Cerebellar cortex (tissue), 1 donor: ENCODE measurements at regions not wholly inside any gene's neighbourhood (a gene's known extent, or its start where the extent isn't known, plus 50 kb on each side); places are given as distances from the start of the nearest gene placed in this dataset.

Experiments
- DNase-seq: peaks from one replicate; pipeline ENCODE4 v3.0.0-alpha.2; 2015; ENCODE audit warnings: low spot score

DNA sequence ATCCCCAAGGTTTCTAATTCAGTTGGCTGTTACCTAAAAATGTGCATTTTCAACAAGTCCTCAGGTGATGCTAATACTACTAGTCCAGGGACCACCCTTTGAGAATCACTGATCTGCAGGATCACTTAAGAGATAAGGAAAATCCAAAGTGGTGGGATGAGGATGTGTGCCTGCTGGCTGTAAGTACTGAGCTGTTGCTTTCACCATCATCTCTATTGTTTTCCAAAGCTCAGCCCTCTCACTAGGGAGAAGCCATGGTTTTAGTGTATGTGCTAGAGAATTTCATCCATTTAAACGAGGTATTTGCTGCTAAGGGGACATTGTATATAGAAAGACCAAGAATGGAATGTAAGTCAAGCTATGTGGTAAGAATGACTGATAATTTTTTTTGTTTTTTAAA, 202.3 kb downstream of the KIF21A start:
- DNase-seq = no peak

DNA sequence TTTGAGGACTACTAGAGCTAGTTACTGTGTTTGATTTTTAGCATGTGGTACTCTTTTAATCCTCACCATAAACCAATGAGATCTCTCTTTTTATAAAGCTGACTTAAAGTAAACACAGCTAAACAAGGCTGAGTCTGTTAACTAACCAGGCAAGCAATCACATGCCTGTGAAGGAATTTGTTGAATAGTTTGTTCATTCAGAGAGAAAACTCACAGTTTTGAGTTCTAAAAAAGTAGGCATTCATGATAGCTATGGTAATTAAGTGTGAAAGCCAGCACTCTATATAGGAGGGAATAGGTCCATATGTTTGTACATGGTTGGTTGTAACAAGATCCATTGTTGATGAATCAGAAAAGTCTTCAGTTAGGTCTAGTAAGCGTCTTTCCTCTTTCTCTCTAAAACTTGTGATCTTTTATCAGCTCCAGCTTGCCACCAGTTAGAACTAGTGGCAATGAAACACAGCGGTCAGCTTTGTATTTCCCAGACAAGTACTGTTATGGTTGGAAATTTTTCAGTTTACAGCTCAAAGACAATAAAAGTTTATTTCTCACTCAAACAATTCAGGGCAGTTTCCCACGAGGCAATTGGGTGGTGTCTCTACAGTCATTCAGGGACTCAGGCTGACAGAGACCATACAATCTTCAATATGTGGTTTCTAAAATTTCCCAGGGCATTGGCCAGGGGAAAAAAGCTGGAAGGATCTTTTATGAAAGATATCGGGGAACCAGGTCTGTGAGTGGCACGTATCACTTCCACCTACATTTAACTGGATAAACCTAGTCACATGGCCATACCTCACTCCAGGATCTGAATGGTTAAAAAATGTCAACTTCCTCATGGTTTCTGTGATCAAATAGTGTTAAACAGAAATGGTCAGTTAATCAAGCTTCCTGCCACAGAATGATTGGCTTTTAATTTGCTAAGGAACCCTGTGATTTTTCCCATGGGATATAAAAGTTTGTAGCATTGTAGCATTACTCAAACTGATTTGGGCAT, 203.1 kb downstream of the KIF21A start:
- DNase-seq = no peak

DNA sequence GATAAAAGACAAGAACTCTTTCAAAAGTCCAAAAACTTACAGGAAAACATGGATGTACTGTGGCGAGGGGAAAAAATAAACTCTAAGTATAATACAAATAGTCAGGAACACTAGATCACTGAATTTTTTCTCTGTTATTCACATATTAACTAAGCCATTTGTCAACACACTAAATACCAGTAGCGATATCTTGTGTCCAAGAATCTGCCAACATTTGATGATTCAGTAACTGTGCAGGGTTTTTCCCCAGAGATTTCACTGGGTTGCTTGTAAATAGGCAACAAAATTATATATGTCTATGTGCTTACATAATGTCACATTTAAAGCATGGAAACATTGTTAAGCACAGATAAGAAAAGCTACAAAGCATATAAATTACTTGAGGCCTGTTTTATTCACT, 205.9 kb downstream of the KIF21A start:
- DNase-seq = no peak

DNA sequence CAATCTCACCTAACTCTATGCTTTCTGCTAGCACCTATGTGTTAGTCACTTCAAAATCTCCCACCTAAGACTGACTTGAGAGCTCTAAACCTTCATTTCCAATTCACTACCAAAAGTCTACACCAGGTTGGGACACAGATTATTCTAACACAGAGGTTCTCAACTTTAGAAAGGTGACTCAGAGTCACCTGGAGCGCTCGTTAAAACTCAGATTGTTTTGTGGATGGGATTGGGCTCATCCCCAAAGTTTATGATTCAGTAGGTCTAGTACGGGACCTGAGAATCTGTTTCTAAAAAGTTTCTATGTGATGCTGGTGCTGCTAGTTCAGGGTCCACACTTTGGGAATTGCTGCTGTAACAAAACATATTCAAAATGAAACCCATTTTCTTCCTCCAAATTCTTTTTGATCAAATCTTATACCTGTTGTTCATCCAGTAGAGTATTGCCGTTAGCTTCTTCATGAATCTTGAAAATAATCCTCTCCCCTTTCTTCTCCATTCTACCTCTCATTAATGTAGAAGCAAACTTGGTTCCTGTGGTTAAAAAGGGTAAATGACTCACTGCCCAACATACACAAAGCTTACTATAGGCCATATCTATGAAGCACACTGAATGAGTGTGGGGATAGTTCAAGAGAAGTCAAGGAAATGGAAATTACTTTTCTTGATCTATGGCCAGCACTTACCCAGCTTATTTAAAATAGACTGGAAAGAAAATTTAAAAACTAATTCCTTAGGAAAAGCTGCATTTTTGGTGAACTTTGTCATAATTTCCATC, 206.7 kb downstream of the KIF21A start:
- DNase-seq = no peak

GRCh38 chr12:39230086-39230485, 212.8 kb downstream of the KIF21A start:
- no peak for DNase-seq

DNA sequence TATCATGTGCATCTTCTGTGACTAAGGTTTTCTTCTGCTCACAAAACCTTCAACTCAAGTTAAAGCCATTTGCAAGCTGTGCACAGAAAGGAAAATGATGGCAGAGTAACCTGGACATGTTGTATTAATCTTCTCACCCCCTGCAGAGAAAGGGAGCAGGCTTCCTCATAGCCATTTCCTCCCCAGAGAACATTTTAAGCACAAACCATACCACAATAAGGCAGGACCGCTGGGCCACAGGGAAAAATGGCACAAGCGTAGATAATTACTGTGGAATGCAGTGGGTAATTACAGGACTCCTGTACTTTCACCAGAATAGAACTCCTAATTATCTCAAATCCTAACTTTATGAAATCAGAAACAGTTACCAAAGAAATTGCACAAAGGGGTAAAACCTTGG, 215.7 kb downstream of the KIF21A start:
- DNase-seq = no peak

- no peak for DNase-seq
These were observed 217.9 kb downstream of the KIF21A start for GRCh38 chr12:39224971-39225370.

GRCh38 chr12:39205969-39206368, 237.0 kb downstream of the KIF21A start:
- DNase-seq = no peak

DNA sequence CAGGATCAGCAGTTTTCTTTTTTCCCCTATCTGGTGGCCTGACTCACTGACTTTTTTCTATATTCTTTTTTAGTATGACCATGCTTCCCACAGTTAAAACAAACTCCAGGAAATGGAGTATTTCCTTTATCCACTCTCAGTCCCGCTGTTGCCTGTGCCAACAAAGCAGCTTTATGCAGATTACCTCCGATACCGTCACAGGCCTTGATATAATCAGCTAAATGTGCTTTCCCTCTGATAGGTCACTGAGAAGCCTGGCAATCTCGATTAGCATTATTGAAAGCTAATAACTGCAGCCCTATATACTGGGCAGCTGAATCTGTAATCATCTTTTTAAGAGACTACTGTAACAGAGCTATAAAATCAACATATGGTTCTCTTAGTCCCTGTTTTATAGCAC, 243.6 kb downstream of the KIF21A start:
- no peak for DNase-seq

- DNase-seq = no peak
These were observed 254.2 kb downstream of the KIF21A start for GRCh38 chr12:39188689-39189088.

DNA sequence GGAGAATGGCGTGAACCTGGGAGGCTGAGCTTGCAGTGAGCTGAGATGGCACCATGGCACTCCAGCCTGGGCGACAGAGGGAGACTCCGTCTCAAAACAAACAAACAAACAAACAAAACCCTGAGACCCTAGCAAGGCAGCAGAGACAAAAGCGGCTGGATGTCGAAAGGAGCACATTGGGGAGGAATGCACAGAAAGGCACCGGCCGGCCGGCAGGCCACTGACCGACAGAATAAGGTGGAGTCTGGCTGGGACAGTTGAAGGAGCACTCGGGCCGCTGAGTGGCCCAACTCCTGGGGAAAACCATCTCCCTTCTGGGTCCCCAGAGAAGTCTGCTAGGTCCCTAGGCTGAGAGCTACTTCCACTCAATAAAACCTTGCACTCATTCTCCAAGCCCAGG, 256.2 kb downstream of the KIF21A start:
- DNase-seq = no peak

- no peak for DNase-seq
These were observed 264.1 kb downstream of the KIF21A start for GRCh38 chr12:39178837-39179236.

DNA sequence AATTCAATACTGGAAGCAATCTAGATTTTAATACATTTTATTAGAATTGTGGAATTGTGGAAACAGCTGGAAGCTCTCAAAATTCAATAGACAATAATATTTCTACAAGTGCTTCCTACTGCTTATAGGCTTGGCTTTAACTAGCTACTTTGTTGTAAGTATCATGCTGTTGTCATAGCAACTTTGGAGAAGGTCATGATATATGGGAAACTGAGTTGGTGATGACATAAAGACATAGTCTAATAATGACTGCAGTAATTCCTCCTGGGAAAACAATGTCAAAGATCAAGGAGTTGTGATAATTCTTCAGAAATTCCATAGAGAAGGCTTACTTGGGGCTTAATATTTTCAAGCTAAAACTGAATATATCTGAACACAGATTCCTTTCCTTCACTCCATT, 266.6 kb downstream of the KIF21A start:
- DNase-seq = no peak

DNA sequence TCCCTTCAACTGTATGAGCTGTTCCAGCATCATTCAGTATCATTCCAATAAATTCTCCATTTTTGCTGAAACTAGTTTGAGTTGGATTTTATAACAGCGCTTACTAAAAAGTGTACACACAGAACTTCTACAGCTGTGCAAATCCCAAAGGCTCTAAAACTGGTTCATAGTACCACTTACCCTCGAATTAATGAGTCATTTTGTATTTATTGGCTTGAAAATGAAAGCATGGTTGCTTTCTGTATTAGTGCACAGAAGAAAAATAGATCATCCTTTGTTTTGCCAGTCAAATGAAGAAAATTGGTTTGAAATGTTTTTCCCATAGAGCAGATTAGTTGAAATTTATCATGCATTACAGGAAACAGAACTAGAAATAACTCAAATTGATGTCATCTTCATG, 268.3 kb upstream of the CPNE8 start:
- DNase-seq = no peak

DNA sequence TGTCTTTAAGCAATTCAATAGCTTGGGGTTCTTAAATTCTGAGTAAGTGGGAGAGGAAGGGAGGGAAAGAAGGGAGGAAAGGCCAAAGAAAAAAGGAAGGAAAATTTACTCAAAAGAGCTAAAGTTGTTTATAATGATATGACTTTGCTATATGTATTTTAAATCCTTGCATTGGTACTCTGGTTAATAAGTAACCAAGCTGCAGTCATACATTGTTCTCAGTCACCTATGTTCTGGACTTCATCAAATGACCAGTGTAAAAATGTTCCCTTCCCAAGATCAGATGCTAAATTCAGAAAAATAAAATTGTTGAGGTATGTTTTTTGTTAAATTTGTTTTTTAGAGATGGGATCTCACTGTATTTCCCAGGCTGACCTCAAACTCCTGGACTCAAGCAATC, 259.9 kb upstream of the CPNE8 start:
- DNase-seq = no peak

DNA sequence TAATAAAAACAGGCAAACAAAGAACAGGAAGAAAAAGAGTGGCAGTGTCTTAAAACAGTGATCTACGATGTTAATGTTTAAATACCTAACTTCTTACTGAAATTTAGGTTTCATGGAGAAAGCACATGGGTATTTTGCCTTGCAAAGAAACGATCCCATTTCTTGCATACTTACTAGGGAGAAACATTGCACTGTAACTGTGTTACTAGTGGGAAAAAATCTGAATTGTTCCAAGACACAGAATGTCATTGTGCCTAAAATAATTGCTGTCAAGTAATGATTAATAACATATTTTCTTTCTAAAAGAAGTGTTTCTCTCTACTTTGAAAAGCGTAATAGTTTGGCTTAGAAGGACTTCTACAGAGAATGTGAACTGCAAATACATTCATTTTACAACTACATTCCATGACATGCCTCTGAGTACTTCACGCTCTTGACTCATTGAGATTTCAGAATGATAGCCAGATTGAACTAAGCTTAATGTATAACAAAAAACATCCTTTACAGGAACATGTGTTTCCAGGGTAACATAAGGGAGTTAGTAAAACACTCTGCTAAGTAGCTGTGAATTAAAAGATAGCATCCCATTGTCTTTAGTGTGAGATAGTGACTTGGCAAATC, 256.2 kb upstream of the CPNE8 start:
- no peak for DNase-seq

DNA sequence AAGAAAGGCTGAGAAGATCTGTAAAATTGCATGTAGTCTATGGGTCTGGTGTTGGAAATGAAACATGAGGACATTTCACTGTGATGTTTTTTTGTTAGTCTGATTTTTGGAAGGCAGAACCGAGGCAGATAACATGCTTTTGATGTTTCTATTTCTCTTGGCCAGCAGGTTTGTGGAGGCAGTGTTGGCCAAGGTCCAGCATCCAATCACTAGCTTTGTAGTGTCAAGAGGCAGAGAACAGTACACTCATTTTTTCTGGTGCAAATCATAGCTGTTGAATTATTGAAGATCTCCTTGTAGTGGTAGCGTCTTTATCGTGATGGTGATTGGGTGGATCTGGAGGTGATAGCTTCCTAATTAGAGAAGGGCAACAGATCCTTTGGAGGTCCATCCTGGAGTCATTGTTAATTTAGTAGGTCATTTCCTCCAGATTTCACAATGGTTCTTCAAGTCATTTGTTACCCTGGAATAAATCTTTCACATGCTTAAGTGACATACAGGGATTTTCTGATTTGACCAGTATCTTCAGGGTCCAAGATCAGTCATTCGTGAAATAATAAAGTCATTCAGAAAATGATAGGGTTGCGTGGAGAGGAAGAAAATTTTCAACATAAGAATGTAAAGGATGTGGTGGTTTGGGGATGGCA, 252.4 kb upstream of the CPNE8 start:
- DNase-seq = peak; percentile 4

DNA sequence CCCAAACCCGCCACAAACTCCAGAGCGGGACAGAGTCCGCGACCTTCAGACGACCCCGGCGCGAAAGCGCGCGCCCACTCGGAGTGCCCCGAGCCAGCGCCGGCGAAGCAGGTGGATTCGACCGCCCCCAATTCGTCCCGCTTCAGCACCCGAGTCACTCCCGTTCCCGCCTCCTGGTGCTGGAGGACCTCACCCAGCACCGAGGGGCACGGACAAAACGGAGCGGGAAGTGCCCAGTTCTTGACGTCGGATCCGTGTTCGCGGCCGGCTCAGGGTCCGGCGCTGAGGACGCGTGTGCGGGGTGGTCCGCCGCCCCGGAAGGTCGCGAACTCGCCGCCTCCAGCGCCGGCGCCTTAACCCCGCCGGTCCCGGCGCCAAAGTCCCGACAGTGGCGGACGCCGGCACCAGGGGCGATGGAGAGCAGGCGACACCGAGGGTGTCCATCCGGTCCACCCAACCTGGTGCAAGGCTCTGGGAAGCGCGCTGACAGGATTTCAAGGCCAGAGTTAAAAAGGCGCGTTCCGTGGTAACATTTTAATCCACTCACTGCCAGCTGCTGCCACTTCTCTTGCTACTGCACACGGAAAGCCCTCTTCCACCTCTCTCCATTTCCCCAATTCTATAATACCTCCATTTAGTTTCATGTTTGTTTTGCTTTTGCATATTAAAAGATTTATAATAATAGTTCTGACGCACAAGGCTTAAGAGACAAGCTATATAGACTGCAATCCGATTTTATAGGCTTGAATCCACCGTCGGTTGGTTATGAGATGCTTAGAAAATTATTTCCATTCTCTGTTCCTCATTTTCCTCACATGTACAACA, 240.0 kb upstream of the CPNE8 start:
- peak; percentile 17 for DNase-seq

GRCh38 chr12:39144613-39145061, 239.2 kb upstream of the CPNE8 start:
- no peak for DNase-seq

DNA sequence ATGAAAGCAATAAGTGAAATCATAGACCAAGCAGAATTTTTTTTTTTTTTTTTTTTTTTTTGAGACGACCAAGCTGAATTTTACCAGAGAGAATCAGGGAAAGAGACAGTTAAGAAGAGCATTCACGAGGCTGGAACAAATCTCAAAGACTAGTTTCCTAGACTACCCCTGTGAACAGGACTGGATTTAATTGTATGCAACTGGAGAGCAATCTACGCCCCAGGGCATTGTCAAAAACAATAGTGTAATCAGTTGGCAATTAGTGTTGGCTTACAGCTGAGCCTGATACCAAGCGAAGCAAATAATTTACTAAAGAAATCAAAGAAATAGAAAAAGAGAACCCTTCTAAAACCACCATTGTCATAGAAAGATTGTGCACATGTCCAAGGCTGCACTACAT, 232.9 kb upstream of the CPNE8 start:
- no peak for DNase-seq

DNA sequence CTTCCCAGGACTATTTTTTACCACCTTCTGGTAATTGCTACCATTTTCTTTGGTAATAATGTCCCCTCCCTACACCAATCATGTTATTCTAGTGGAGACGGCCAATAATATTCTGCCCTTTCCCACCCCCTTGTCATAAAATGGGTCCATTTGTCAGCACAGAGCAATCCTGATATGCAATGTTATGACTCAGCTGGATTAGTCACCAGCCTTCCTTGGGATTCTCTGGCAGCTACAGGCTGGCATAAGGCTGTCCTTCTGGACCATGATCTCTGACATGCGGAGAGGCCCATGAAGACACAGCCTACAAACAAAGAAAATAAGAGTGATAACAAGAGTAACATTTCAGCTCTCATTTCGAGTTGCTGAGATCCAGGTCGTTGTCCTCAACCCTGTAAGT, 222.0 kb upstream of the CPNE8 start:
- peak; percentile 20 for DNase-seq
